GM18870 (cell line): ENCODE measurements at regions not wholly inside any gene's neighbourhood (a gene's known extent, or its start where the extent isn't known, plus 50 kb on each side); places are given as distances from the start of the nearest gene placed in this dataset.
"Not testable (repeated sequence)": the region's sequence is repeated elsewhere in the genome, so short reads cannot be mapped to it uniquely, and the experiment has no call there.

Experiments
- ATAC-seq: cut with Tn5 transposase; IDR thresholded peaks from one replicate; pipeline ENCODE4 v1.9.1; 2021; ENCODE audit warnings: moderate library complexity; ENCODE audit not compliant: unreplicated experiment

DNA sequence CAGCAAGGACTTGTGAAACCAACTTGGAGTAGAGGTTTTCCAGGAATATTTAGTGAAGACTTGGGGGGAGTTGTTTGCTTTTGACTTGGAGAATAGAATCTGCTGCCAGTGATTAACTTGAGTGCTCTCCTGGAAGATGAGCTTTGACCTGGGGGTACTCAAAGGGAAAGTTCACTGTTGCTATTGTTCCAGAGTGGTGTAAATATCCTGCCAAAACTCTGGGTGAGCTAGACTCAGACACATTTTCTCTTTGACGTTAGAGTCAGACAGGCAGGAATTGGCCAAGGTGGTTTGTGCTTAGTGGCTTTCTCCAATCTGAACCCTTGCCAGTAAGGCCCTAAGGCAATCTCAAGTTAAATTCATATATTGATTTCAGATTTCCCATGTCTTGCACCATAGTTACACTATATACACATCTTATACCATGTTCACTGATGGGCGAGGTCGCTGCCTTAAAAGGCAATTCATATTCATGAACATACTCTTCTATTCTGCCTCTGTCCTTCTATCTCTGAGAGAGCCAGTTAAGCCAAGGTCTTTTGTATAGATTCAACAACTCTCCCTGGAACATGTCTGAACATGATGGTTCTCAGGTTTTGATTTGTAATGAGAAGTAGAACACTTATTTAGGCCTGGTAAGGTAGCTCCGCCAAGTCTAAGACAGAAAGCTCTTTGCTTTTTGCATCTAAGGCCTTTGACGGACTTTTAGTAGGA is 204.6 kb upstream of the SLC38A2 start:
- no peak for ATAC-seq

DNA sequence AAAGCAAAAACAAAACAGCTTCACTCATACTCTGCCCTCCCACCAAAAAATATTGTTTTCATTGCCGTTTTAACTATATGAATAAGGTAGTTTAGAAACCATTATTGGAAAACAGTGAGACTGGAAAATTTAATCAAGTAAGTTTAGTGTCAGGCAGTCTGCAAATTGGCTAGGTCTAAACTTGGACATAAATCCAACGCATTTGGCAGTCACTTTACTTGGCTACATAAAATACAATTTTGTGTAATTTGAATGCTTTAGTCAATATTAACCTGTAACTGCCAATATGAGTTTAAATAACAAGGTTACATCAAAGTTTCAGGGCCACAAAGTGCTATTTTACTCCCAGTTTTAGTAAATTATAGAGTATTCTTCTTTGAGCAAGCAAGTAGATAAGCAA is 202.3 kb upstream of the SLC38A2 start:
- ATAC-seq = no peak

DNA sequence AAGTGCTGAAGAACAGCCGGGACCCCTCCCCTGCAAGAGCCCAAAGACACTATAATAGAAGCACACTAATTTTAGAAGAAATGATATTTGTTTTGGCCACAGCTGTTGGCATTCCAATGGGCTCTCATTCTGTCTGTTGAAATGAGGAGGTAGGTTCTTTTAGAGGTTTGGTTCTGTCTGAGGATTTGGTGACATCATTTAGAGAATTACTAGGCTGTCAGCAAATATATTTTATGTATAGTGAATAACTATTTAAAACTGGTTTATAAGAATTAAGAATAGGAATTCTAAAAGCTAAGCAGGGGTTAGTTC is 200.7 kb upstream of the SLC38A2 start:
- no peak for ATAC-seq

DNA sequence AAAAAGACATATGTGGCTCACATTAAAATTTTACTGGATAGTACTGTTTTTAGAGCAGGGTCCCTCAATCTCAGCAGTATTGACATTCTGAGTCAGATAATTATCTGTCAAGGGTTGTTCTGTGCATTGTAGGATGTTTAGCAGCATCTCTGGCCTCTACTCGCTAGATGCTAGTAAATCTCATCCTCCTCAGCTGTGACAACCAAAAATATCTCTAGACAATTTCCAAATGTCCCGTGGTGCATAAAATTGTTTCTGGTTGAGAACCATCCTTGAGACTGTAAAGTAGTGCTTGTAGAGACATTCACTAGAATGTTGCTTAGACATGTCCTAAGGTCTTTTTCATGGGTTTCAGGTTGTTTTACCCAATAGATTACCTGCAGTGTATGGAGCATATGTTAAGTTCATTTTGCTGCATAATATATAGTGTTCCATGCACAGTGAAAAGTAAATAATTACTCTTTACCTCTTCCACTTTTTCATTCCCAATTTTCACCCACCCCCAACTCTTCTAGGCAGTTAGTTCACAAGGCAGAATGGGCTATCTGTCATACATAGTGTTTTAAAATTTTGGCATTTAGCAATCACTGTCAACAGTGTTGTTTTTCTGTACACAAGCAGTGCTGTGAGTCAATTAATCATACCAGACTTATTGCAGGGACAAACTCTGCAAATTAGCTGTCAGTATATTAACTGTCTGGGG is 200.2 kb upstream of the SLC38A2 start:
- ATAC-seq = no peak

DNA sequence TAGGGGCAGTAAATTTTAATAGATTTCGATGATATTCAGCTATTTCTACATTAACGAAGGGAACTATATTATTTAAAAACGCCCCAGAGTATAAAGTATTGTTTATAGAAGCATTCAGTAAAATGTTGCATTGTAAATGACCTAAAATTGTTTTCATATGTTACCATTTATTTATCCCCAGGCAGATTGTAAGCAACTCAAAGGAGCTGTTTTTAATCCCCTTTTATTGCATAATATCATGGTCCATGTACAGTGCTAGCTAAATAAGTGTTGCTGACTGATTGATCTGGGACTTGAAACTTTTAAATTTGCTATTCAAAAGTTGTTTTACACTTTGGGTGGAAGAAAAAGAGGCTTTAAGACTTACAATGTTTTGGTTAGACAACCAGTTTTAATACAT is 199.0 kb upstream of the SLC38A2 start:
- ATAC-seq = no peak

DNA sequence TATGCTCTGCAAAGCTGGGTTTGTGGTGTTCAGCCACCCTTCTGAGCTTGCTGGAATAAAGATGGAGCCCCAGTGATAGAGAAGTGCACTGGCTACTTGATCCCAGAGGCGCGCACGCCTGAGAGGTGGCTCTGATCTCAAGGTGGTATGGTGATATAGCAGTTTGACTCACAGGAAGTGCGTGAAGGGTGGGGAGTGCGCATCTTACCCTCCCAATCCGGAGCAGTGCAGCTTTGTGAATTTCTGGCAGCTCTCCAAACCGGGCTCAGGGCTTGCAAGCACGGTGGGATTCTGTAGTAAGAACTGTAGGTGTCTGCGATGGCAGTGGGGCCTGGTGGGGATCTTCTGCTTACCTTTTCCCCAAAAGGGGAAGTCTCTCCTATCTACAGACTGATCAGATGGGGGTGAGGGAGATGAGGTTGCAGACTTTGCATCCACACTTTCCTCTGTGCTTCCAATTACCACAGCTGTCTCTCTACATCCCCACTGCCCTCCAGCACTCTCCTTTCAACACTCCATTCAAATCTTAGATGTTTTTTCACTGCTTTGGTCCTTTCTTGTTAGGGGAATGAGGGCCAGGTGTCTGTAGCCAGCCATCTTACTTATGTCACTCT is 197.4 kb upstream of the SLC38A2 start:
- no peak for ATAC-seq

DNA sequence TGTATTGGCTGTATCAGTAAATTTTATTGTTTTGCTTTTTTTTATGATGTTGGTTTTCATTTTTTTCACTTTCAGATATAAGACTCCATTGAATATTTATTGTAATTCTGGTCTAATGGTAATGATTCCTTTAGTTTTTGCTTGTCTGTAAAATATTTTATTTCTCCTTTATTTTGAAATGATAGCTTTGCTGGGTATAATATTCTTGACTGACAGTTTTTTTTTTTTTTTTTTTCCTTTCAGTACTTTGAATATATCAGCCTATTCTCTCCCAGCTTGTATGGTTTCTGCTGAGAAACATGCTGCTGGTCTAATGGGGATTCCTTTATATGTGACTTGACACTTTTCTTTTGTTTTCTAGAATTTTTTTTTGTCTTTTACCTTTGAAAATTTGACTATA is 195.1 kb upstream of the SLC38A2 start:
- ATAC-seq = no peak

DNA sequence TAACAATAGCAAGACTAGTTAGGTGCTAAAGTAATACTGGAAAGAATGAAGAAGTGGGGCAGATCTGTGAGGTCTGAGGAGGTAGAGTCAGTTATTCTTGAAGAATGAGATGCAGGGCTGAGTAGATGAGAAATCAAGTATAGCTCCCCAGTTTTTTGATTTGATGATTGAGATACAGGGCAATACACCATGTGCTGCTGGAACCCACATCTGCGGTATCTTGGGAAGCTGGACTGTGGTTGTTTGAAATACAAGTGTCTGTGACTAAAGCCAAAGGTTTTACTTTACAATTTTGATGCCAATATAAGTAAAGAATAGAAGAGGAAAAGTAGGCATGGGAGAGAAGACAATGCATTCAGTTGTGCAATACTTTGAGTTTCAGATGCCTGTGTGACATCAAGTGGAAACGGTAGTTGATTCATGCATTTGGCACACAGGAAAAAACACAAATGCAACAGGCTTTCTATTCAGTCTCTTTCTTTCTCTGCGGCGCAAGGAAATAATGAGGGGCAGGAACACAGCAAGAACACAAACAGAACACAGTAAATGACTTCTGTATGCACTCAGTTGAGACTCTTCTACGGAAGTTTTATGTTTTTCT is 190.2 kb upstream of the SLC38A2 start:
- no peak for ATAC-seq

DNA sequence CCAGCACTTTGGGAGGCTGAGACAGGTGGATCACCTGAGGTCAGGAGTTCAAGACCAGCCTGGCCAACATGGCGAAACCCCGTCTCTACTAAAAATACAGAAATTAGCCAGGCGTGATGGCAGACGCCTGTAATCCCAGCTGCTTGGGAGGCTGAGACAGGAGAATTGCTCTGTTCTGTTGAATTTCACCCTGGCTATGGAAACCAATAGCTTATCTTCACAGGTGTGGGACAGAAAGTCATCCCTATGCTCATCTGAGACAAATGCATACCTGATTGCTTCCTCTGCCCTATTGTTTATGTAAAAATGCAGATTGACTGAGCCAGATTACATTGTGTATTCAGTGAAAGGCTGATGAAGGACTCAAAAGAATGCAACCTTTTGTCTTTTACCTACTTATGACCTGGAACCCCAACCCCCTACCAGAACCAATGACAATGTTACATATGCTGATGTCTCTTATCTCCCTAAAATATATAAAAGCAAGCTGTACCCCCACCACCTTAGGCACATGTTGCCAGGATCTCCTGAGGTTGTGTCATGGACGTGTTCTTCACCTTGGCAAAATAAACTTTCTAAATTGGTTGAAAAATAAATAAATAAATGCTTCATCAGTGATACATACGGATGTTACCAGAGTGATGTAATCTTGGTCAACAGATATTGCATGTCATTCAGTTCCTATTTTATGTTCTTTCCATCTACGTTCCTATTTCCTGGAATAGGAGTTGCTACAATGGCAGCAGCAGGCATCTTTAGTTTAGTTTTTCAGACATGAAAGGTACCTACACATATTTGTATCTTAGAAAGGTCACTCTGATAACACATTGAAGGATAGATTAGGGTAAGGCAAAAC is 189.4 kb upstream of the SLC38A2 start:
- not testable (repeated sequence) for ATAC-seq

DNA sequence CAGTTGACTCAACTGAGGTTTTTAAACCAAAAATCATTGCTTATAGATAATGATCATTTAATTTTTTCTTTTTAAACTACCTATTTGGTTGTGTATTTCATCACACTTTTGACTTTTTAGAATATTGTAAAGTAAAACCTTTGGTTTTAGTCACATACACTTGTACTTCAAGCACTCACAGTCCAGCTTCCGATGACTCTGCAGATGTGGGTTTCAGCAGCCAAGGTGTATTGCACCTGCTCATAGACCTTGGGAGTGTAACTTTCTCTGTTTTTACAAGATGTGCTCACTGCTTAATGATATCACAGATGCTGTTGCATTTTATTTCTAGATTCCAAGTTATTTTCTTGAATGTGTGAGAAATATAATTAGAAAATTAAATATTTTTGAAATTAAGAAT is 188.3 kb upstream of the SLC38A2 start:
- ATAC-seq = no peak

DNA sequence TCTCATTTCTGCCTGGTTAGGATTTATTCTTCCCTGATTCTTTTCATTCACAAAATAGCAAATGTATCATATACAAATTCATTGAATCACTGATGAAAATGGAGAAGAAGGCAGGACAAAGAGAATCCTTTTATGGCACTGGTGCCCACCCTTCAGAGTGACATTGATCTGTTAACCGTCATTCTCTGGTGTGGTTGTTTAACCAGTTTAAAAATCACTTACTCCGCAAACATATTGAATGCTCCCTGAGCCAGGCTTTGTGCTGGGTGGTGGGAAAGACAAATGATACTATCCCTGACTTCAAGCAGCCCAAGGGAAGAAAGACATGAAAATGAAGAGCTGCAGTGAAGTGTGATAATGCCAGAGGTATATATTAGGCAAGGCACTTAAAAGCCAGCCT is 187.5 kb upstream of the SLC38A2 start:
- no peak for ATAC-seq

DNA sequence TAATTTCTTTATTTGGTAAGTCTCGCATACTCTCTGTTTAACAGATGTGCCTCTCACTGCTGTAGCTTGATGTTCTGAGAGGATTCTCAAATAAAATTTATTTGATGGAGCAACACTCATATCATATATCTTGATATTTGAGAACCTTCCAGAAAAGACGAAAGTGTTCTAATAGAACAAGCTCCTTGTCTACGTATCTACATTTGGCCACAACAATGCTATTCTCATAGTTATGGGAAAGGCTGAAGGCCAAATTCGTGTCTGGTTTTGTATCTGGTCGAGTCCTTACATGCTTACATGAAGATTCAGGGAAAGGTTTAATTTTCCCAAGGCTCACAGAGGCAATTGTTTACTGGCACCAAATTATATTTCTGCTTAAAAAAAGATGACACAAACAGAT is 186.7 kb upstream of the SLC38A2 start:
- ATAC-seq = no peak

DNA sequence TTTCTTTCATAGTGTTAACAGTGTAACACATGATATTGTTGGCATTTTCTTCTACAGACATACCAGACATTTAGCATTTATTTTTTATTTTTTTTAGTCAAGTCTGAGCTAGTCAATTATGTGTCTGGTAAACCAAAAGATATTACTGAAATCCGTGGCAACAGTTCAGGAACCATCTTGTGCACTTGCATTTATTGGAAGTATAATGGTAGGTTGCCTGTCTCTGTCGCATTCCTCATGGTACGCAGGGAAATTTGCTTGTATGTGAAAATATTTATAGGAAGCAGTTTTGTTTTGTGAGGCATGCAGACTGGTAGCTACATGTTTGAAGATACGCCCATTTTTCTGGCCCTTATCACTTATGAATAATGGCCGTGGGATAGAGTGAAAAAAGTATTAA is 186.1 kb upstream of the SLC38A2 start:
- ATAC-seq = no peak

DNA sequence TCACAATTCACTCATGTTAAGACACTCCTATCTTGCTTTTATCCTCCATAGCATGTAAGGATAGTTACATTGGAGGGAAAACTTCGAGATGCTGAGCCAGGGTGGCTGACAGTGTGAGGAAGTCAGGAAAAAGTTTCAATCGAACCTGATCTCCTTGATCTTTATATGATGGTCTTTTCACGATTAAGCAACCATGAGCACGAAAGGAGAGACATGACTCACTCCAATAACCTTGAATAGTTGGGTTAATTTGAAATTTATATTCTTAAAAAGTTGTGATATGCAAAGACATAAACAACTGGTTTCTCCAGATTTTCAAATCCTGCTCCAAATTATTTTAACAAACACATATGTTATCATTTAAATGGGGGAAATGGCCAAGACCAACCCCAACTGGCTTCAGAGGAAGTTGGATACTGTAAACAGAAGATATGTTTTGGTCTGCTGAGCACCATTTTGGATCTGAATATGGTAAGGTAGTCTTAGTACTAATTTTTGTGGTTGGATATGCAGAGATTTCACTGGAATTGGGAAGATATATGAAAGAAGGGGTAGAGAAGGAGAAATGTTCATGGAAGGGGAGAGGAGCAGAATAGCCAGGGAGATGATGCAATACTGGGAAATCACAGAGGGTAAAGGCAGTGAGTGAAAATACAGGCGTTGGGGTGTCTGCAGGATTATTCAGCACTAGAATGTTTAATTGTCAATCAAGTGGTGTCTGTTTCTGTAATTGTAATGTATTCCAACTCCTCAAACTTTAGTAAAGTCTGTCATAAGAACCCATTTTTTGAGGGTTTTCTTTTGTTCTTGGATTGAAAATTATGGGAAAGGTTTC is 185.2 kb upstream of the SLC38A2 start:
- no peak for ATAC-seq

DNA sequence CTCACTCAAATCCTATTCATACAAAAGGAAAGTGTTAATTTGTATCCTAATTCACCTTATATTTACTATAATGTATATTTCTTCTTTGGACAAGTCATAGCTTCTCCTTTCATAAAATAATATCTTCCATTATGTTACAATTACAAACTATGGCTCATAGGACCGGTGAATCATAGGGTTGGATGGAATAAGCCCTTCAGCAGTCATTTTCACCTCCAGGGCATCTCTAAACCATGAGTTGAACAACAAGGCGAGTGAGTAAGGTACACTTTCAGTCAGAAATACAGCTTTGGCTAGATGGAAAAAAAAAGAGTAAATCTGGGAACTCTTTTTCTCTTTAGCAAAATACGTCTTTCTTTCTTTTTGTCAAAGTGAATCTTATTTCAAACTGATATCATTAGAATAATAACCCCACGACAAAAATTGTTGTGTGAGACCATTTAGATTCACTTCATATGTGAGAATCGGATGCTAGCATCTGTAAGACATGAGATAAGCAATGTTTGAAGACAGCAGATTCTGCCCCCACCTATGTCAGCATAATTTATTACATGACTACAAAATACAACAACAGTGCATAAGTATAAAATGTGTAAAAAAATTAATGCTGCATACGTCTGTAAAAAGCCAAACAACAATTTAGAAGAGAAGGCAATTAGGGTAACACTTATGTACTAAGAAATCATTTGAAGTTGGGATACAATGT is 184.4 kb upstream of the SLC38A2 start:
- ATAC-seq = no peak

DNA sequence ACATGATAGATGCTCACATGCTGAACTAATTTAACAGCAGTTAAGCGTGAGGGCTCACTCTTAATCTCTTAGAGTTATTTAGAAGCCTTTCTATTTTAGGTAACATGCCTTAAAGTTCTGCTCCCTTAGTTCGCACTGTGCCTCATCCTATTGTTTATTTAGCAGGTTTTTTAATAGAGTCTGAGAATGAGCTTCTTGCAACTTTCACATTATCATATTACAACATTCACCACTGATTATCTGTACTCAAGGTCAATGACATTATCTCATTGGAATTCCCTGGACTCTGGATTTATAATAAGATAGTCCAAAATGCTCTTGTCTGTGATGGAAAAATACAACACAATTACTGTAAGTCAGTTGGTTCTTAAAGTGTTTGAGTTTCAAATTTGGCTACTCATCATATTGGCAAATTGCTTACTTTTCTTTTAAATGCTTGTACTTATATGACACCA is 183.6 kb upstream of the SLC38A2 start:
- ATAC-seq = no peak

DNA sequence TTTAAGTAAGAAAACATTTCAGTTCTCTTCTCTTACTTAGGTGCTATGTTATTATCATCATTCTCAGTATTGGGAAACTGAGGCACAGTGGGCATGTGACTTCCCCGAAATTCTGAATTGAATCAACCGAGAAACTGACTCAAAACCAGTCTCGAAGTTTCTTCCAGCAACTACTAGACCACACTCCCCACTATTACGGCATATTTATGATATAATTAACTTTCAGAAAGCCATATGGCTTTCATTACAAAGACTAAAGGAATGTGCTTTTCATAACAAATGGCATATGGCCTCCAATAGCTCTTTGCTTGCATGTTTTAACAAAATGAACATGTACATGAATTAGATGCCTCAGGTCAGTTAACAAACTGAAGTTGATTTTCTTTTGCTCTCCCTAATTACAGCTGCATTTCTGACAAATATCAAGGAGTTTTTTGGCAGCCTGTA is 182.9 kb upstream of the SLC38A2 start:
- ATAC-seq = no peak

DNA sequence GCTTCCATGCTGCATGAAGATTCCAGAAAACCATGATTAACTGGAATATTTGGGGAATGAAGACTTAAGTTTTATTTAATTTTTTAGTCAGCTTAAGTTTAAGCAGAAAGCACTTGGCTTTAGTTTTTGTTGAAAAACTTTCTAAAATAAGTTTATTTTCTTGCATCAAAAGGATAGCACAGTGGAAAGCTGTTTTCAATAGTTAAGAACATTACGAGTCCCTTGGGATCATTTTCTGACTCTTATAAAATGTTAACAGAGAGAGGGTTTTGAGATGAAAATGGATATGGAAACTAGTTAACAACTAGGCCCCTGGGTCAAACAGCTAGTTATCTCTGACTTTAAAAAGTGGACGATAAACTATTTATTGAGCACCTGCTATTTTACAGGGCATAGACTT is 181.9 kb upstream of the SLC38A2 start:
- ATAC-seq = no peak

DNA sequence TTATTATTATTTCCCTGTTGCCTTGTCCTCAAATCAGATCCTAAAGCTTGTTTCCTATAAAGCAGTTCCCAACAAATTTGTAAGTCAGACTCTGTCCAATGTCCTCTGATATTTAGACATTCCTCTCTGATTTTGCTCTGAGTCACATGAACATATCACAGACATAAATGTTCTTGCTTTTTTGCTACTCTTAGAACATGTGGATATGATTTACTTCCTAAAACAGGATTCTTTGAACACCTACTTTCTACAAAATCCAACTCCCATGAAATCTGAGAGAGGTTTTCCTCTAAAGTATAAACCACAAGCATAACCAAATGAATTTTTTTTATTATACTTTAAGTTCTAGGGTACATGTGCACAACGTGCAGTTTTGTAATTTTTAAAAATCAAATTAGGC is 181.3 kb upstream of the SLC38A2 start:
- no peak for ATAC-seq

DNA sequence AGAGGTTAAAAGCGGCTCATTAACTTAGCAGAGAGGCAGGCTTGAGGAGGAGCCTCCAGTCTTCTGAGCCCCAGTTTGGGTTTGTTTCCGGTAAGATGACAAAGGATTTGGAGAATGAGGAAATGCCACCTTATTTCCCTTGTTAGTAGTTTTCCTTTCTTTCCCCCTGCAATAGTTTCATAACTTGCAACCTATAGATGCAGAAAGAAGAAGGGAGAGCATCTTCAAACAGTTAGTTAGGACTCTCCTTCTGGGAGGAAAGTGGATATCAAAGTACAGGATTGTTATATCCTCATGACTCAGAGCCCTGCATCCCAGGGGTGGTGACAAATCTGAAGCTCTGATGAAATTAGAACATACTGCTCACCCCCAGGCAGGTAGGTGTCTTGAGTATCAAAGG is 180.7 kb upstream of the SLC38A2 start:
- ATAC-seq = no peak
